ENCODE measurements at regions not wholly inside any gene's neighbourhood (a gene's known extent, or its start where the extent isn't known, plus 50 kb on each side); places are given as distances from the start of the nearest gene placed in this dataset.

GRCh38 chr2:48910961-48911360 lies 155.4 kb upstream of the LHCGR start:
- TF ChIP-seq YY1 (IDR thresholded peaks at IDR 0.05; ENCODE audit: low read depth, low read length) (no peak), SP1 (IDR thresholded peaks at IDR 0.05; ENCODE audit: low read depth, low read length) (no peak), JUN (IDR thresholded peaks at IDR 0.05; ENCODE audit: low read depth, low read length) (no peak)
- TF ChIP-seq, protein P1, sequence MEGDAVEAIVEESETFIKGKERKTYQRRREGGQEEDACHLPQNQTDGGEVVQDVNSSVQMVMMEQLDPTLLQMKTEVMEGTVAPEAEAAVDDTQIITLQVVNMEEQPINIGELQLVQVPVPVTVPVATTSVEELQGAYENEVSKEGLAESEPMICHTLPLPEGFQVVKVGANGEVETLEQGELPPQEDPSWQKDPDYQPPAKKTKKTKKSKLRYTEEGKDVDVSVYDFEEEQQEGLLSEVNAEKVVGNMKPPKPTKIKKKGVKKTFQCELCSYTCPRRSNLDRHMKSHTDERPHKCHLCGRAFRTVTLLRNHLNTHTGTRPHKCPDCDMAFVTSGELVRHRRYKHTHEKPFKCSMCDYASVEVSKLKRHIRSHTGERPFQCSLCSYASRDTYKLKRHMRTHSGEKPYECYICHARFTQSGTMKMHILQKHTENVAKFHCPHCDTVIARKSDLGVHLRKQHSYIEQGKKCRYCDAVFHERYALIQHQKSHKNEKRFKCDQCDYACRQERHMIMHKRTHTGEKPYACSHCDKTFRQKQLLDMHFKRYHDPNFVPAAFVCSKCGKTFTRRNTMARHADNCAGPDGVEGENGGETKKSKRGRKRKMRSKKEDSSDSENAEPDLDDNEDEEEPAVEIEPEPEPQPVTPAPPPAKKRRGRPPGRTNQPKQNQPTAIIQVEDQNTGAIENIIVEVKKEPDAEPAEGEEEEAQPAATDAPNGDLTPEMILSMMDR (IDR thresholded peaks at IDR 0.05; ENCODE audit: control extremely low read depth in 1 of 3, insufficient read depth in 1 of 3, low read depth in 1 of 3, low read length in 3 of 3): no peak
- TF ChIP-seq, protein P2, sequence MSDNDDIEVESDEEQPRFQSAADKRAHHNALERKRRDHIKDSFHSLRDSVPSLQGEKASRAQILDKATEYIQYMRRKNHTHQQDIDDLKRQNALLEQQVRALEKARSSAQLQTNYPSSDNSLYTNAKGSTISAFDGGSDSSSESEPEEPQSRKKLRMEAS (IDR thresholded peaks at IDR 0.05): no peak
